HG02763 (cell line): ENCODE measurements at regions not wholly inside any gene's neighbourhood (a gene's known extent, or its start where the extent isn't known, plus 50 kb on each side); places are given as distances from the start of the nearest gene placed in this dataset.

Source experiments
- ATAC-seq: cut with Tn5 transposase; IDR thresholded peaks from one replicate; pipeline ENCODE4 v1.9.1; 2021; ENCODE audit warnings: mild to moderate bottlenecking, moderate library complexity; ENCODE audit not compliant: unreplicated experiment

DNA sequence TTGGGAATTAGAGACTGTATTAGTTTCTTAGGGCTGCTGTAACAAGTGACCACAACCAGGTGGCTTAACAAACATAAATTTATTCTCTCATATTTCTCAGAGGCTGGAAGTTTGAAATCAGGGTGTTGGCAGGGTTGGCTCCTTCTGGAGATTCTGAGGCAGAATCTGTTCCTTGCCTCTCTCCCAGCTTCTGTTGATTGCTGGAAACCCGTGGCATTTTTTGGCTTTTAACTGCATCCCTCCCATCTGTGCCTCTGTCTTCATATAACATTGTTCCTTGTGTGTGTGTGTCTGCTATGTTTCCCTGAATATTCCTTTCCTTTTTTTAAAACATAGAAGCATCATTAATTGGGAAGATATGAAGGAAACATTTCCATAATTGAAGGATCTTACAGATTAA lies 448.1 kb upstream of the DCC start:
- no peak for ATAC-seq

DNA sequence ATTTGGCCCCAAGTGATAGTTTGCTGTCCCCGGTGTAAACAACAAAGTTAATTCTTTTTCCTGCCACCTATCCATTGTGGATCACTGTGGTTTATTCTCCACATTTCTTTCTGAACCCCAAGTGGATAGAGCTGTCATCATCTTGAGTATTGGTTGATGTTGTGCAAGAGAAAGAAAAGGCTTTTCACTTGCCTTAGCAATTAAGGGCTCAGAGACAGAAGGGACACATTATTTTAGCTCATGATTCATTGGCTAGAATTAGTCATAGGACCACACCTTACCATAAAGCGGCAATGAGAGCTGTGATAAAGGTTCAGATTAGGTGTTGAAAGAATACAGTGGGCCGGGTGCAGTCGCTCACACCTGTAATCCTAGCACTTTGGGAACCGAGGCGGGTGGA lies 442.1 kb upstream of the DCC start:
- no peak for ATAC-seq

DNA sequence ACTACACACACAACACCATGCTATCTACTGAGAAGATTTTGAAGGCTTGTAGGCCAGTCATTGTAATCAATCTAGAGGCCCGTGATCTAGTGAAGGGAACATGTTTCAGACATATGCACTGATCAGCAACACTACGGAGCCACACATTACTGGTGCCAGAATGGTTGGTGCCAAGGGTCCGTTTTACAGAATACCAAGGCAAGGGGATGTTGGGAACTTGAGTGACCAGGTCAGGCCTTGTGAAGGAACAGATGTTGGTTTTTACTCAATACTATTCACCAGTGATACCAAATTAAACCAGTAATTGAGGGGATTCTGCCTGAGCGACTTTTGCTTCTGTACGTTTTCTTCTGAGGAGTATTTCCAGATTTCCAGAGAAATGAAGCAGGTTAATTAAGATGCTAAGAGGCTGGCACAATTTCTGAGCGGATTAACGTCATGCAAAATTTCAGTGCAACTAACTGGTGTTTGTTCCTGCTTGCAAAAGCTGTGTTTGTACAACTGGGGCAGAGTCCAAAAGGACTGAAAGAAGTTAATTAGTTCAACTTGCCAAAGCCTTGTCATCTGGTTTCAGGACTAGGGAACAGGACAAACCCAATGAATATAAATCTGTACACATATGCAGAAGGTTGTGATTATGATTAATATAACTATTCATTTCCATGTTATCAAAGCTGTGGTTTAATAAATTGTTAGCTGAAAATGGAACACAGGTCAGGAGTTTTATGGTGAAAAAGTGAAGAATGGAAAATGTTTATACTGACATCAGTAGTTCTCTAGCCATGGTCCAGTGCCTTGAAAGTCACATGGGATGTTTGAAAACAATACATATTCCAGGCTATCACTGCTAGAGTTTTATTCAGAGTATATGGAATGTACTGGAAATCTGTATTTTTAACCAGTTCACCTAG lies 432.1 kb upstream of the DCC start:
- no peak for ATAC-seq

DNA sequence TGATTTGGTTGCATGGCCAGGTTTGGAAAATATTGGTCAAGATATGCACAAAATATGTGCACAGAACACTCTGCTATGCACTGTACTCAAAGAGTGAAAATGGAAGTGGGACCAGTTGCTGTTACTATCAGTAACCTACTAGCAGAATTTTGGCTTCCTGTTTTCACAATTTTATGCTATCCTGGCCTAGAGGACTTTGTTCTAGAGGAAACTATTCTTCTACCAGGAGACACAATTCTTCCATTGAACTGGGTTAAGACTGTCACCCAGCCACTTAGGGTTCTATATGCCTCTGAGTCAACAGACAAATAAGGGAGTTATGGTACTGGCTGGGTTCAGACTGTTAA lies 431.4 kb upstream of the DCC start:
- no peak for ATAC-seq

DNA sequence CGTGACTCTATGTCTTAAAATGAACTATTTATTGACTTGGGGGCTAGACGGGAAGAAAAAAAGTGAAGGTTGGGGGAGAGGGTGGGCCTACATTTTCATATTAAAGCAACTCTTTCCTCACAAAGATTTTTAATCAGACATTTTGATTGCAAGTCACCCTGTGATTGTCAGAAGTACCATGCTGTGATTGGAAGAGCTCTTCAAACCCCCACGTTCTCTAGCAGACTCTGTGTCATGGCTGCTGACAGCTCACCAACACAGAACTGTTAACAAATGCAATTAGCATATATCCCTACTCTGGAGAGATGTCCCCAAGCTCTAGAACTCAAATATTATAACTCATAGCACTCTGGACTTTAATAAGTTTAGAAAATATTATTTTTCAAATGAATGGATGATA lies 428.4 kb upstream of the DCC start:
- ATAC-seq: no peak

DNA sequence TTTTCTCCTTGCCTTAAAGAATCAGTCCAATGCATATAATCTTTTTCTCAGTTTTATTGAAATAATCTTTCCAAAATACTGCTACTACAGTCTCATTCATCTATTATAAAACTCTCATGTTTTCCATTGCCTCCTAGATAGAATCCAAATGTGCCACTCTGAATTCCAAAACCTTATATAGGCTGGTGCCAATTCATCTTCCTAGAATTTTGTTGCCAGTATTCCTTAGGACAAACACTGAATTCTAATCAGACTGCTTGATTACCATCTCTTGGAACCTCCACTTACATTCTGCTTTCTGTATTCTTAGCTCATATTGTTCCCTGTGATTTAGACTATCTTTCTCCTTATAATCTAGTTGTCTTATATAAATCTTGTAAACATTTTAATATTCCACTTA lies 427.6 kb upstream of the DCC start:
- no peak for ATAC-seq

DNA sequence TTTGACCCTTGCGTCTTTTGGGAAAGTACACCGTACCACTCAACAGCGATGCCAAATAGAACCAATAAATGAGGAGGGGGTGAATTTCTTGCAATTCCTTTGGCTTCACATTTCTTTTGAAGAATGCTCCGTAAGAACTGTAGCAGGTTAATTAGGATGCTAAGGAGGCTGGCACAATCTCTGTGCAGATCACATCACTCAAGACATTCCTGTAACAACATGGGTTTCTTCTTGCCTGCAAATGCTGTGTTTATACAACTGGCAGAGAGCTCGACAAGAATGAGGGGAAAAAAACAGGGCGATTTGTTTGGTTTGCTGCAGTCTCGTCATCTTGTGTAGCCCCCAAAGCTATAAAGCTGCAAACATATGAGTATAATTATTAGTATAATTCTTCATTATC lies 424.8 kb upstream of the DCC start:
- ATAC-seq: no peak

DNA sequence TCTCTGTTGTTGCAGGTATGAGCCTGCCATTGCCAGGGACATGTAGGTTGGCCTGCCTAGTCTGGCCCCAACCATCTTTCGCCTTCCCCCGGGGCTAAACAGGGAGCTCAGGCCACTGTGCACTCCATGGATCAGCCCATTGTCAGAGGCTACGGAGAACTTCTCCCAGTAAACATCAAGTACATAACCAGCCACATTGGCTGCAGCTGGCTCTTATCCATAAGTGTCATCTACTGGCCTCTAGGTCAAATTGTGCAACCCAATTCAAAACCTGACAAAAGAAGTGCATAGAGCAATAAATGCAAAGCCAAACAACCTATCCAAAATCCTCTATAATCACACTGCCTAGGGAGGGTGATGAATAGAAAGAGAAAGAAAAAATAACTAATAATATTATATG lies 418.1 kb upstream of the DCC start:
- ATAC-seq: no peak

DNA sequence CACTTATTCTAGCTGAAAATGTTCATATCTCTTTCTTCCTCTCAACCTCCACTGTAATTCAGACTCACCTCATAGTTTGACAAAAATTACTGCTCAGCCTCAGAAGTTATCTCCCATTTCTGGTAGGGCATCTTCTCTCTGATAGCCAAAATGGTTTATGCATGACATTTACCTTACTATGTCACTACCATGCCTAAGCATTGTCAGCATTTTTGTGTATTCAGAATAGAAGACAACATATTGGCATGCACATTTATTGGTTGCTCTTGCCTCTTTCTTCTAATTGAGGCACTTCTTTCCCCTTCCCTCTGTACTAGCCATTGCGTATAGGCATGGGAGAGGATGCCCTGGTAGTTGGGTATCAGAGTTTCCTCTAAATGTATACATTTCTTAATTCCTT lies 406.1 kb upstream of the DCC start:
- ATAC-seq: no peak

DNA sequence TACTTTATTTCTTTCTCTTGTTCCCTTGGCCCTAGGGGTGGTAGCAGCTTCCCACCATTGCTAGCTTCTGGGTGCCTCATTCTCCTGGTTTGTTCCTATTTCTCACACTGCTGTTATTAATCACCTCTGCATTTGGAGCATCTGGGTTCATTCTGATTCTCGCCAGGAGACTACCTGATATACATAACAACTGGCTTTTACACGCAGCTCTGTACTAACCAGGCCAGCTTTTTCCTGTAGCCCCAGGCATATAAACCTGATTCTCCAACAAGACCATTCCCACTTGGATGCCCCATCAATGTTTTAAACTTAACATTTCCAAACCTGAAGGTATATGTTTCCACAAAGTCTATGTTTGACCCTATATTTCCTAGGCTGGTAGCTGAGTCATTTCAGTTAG lies 403.9 kb upstream of the DCC start:
- no peak for ATAC-seq

DNA sequence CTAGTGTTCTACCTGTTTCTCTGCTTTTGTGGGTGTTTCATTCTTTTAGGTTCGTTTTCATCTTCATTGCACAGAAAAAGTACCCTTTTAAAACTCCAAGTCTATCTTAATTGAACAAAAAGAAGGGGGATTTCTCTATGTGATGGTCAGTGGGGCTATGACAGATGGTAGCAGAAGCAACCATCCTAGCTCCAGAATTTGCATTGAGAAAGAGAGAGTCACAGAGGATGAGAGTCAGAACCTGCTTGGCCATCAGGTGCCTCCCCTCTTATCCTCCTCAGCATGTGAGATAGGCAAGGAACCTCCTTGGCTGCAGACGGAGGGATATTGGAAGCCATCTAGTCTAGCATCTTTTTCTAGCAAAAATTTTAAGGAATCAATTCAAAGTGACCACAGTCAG lies 398.0 kb upstream of the DCC start:
- ATAC-seq: no peak

DNA sequence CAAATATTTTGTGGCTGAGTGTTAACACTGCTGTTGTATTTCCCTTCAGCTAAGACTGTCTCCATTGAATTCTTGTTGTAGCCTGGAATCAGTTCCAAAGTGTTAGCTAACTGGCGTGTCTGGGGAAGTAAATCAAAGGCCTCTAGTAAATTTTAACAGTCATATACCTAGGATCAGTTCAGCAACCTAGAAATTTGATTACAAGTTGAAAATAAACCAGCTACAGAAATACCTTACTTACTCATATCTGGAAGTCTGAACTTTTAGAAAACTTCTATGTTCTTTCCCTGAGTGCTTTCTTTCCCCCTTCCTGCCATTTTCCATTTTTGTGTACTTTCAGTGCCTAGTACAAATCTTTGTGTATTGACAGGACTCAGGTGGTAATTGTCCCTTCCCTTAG lies 396.7 kb upstream of the DCC start:
- ATAC-seq: no peak

DNA sequence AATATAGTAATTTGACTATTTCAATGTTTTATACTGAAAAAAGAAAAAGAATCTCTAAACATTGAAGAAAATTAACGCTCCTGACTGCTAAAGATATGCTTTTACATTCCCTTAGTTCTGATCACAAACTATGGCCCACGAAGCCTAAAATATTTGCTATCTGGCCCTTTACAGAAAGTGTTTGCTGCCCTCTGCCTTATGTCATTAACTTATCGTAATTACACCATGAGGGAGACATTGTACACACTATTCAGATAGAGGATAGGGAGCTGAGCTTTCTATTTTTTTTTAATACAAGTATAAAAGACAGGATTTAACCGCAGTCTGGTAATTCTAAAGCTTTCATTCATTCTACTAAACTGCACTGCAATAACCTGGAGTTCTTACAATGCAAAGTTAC lies 393.1 kb upstream of the DCC start:
- no peak for ATAC-seq

DNA sequence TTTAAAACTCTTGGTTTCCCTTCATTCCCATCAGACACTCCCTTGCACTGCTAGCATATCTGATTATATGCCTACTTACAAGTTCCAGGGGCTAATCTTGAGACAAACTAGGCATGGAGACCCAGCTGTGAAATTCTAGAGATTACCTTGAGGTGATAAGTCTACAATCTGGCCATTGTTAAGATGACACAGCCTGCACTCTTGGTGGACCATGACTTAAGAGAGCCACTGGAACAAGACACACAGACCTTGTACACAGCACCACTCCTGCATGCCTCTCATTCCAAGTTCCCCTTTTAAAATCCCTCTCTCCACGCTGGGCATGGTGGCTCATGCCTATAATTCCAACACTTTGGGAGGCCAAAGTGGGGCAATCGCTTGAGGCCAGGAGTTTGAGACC lies 387.2 kb upstream of the DCC start:
- ATAC-seq: no peak

DNA sequence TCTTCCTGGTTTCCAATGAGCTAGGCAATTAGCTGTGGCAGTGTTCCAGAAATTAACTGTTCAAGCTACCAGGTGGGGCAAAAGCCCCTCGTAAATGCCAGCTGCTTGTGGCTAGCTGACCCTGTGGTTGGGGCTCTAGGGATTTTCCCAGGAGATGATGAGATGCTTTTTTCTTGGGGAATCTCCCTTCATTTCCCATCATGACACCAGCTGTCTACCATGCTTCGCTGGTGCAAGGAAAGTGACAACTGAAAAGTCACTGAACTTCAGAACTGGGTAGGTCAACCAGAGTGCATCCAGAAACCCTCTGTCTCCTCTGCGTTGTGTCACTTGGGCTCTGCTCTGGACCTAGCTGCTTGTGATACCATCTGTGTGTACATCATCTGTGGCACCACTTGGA lies 386.5 kb upstream of the DCC start:
- ATAC-seq: peak; percentile 87

DNA sequence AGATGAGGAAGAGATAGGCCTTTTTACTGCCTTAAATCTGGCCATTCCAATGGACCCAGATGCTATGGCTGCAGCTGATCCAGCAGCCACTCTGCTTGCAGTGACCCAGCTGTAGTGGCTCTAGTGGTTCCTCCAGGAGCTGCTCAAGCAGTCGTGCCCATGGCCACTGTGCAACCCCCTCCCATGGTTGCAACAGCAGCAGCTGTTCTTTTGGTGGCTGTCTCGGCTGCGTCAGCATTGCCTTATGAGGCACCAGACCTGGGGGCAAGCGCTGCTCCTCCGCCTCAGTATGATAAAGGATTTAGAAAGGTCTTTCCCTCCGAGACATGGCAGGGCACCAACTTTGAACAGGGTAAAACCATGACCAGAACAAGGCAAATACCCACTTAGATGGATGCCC lies 384.9 kb upstream of the DCC start:
- no peak for ATAC-seq

DNA sequence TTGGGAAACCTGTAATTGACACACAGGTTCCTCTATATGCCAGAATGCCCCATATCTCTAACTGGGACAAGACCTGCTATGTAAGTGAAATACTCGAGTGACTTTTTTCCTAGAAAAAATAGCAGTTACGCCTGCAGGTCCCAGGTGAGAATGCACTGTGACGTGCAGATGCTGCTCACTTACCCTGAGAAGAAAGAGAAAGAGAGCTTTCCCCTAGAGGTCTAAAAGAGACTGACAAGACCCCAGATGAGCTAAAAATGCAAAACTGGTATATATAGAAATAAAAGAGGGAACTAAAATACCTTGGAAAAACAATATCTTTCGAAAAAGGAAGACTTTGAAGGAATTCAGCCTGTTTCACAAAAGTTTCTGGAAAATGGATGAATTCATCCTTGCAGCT lies 383.0 kb upstream of the DCC start:
- ATAC-seq: no peak

DNA sequence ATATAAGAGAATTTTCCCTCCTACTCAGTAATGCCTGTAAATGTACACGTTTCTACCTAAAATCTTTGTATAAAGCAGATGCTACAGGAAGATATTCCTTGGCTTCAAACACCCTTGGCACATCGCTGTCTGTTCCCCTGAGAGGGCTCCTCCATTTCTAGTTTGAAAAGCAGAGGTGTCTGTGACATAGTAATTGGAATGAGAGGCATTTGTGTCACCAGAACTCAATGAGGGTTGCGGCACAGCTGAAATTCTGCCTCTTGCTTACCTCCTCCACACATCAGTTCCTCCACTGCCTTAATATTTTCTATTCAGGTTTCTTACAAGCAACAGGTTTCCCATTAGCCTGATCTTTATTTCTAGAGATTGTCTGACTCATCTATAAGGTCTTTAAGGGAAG lies 359.9 kb upstream of the DCC start:
- no peak for ATAC-seq

DNA sequence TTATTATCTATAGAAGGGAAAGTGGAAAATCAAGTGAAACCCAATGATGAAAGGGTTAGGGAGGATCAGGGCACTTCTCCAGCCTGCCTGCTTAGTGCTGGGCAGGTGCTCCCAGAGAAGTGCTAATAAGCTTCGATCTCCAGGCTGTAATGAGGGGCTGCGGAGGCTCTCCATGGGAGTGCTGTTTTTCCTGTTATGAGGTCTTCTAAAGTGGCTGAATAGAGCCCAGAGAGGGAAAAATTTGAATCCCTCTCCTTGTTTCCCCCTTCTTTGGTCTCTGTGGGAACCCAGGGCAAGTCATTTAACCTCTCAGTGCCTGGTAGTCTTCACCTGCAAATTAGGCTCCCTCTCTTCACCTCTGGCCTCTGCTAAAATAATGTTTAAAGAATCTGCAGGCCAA lies 351.7 kb upstream of the DCC start:
- ATAC-seq: no peak

DNA sequence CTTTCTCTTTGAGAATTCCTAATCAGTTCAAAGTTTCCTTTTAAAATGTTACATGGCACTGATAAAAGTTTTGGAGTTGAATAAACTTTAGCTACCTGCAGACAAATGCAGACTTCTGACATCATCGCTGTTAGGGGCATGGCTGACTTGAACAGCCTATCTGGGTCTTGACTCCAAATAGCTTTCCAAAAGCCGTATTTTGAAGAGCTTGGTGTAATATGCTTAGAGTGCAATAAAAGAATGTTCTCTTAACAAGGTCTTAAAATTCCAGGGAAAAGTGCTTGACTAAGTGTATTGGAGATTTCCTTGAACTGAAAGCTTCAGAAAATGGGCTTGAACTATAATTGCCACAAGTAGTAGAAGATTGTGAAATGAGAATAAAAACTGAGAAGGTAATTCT lies 342.9 kb upstream of the DCC start:
- ATAC-seq: no peak

DNA sequence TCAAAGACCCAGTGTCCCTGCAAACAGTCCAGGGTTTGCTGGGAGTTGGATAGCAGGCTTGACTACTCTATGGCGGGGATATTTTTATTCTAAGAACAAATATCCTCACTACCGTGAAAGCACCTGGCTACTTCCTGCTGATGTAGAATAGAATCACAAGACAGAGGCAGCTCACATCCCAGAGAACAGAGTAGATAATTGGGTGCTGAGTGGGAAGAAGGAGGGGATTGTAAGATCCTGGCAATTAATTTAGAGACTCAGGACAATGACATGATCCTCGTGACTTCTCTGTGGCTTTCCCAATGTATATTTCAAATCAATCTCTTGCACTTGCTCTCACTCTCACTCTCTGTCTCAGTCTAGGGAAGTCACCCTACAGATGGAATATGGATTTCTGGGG lies 341.9 kb upstream of the DCC start:
- ATAC-seq: no peak

DNA sequence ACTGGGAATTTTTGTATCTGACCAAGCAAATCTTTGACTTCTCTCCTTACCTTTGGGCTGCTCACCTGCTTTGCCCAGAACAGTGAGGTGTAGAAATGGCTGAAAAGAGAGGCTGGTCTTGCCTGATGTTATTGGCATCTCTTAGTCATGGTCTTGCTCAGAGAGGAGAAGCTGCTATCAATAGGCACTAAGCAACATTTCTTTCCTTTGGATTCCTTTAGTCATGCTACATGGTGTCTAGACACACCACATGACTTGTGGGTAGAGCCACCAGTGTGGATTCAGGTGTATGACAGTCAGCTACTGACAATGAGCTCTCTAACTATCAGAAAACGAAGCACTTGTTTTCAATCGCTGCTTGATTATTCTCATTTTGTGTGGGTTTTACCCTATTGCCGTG lies 341.3 kb upstream of the DCC start:
- ATAC-seq: no peak

DNA sequence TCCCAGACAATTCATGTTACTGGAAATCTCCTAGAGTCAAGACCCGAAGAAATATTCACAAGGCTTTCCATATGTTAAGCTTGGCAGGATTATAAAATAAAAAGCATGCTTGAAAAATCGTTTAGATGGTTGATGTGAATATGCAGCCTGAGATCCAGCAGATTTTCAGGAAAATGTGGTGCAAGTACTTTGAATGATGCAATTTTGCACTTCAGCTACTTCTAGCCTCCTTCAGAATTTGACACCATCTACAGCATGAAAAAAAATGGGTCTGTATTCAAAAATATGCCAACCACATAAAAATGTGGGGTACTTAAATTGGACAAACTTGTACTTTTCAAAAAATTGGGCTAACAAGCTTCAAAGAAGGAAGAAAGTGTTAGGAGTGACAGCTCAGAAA lies 340.6 kb upstream of the DCC start:
- no peak for ATAC-seq
